IMR-90 (cell line): ENCODE measurements at regions not wholly inside any gene's neighbourhood (a gene's known extent, or its start where the extent isn't known, plus 50 kb on each side); places are given as distances from the start of the nearest gene placed in this dataset.

Experiments
- ATAC-seq: fragments of 200-7000 bp; cut with Tn5 transposase; 2 replicates; pipeline ENCODE4 v1.9.1; 2020; ENCODE audit warnings: low read depth, mild to moderate bottlenecking, moderate library complexity
- BruUV-seq: library from RNA; stranded (reverse); fragments of 400-500 nt; replicated peaks from 2 replicates; lab custom pipeline; 2021; lab: Mats Ljungman, UMichigan
- CTCF ChIA-PET: fragments of 300-600 bp; formaldehyde crosslinking; extraction: SDS; loops from one replicate; lab custom pipeline; 2021; ENCODE audit warnings: antibody characterized with exemption; lab: Yijun Ruan, JAX
- POLR2A ChIA-PET: fragments of 300-600 bp; sonication (Branson Sonifier 250); formaldehyde crosslinking; loops from one replicate; lab custom pipeline; 2022; ENCODE audit warnings: antibody characterized with exemption; ENCODE audit not compliant: unreplicated experiment; lab: Charles Lee
- DNase-seq: peaks from one replicate; pipeline ENCODE4 v3.0.0; 2013
- H2AFZ ChIP-seq: replicated peaks from 2 replicates; pipeline ENCODE3; 2013; ENCODE audit warnings: low read length, mild to moderate bottlenecking; ENCODE audit not compliant: poor library complexity
- H2AK5ac ChIP-seq: 2 replicates; pipeline ENCODE4 v1.6.1; 2013; ENCODE audit warnings: low read depth, low read length, inconsistent platforms
- H2AK9ac ChIP-seq: replicated peaks from 2 replicates; pipeline ENCODE3; 2013; ENCODE audit warnings: mild to moderate bottlenecking, low read depth, low read length, moderate library complexity; ENCODE audit not compliant: poor library complexity
- H2BK120ac ChIP-seq: 2 replicates; pipeline ENCODE4 v1.6.1; 2013; ENCODE audit warnings: low read depth, low read length, inconsistent platforms
- H2BK15ac ChIP-seq: 3 replicates; pipeline ENCODE4 v1.6.1; 2013; ENCODE audit warnings: low read depth, low read length, inconsistent platforms
- H2BK20ac ChIP-seq: 2 replicates; pipeline ENCODE4 v1.6.1; 2013; ENCODE audit warnings: low read depth, mild to moderate bottlenecking, inconsistent platforms, low read length, moderate library complexity
- H2BK5ac ChIP-seq: 2 replicates; pipeline ENCODE4 v1.6.1; 2013; ENCODE audit warnings: mild to moderate bottlenecking, low read depth, low read length, inconsistent platforms; ENCODE audit not compliant: poor library complexity, severe bottlenecking
- H3K14ac ChIP-seq: replicated peaks from 2 replicates; pipeline ENCODE4 v1.6.1; 2013; ENCODE audit warnings: low read depth, low read length, inconsistent platforms
- H3K18ac ChIP-seq: 2 replicates; pipeline ENCODE4 v1.6.1; 2013; ENCODE audit warnings: low read depth, low read length, control low read depth
- H3K23ac ChIP-seq: 2 replicates; pipeline ENCODE4 v1.6.1; 2013; ENCODE audit warnings: low read depth, low read length, inconsistent platforms
- H3K27ac ChIP-seq: 2 replicates; pipeline ENCODE4 v1.5.1; 2013; ENCODE audit warnings: mild to moderate bottlenecking, control low read depth, low read length; ENCODE audit not compliant: insufficient read depth
- H3K27me3 ChIP-seq: 2 replicates; pipeline ENCODE4 v1.6.1; 2013; ENCODE audit warnings: low read length; ENCODE audit not compliant: control insufficient read depth, insufficient read depth
- H3K36me3 ChIP-seq: 2 replicates; pipeline ENCODE4 v1.6.1; 2013; ENCODE audit warnings: low read length, mixed read lengths; ENCODE audit not compliant: control insufficient read depth, insufficient read depth
- H3K4ac ChIP-seq: 2 replicates; pipeline ENCODE4 v1.6.1; 2013; ENCODE audit warnings: low read depth, low read length, inconsistent platforms
- H3K4me1 ChIP-seq: 2 replicates; pipeline ENCODE4 v1.6.1; 2013; ENCODE audit warnings: low read length, mixed read lengths; ENCODE audit not compliant: control insufficient read depth, insufficient read depth
- H3K4me2 ChIP-seq: 2 replicates; pipeline ENCODE4 v1.6.1; 2013; ENCODE audit warnings: low read depth, mild to moderate bottlenecking, control low read depth, low read length, moderate library complexity
- H3K4me3 ChIP-seq: 2 replicates; pipeline ENCODE4 v1.5.1; 2013; ENCODE audit warnings: low read depth, mild to moderate bottlenecking, control low read depth, low read length, moderate library complexity; ENCODE audit not compliant: insufficient read depth
- H3K56ac ChIP-seq: 2 replicates; pipeline ENCODE4 v1.6.1; 2013; ENCODE audit warnings: low read length, inconsistent platforms; ENCODE audit not compliant: insufficient read depth; ENCODE audit errors: extremely low read depth
- H3K79me1 ChIP-seq, 2 experiments: 2 replicates each; pipeline ENCODE4 v1.6.1; 2013; ENCODE audit warnings: low read length in 2 of 2, inconsistent platforms in 1 of 2, low read depth in 1 of 2
- H3K9ac ChIP-seq: 2 replicates; pipeline ENCODE4 v1.6.1; 2013; ENCODE audit warnings: low read depth, low read length, control low read depth
- H3K9me1 ChIP-seq: 2 replicates; pipeline ENCODE4 v1.6.1; 2013; ENCODE audit warnings: low read length, inconsistent platforms; ENCODE audit not compliant: insufficient read depth
- H3K9me3 ChIP-seq: 2 replicates; pipeline ENCODE4 v1.6.1; 2013; ENCODE audit warnings: low read length; ENCODE audit not compliant: control insufficient read depth, insufficient read depth
- H4K20me1 ChIP-seq: 2 replicates; pipeline ENCODE4 v1.6.1; 2013; ENCODE audit warnings: low read length, inconsistent platforms; ENCODE audit not compliant: insufficient read depth
- H4K5ac ChIP-seq: 2 replicates; pipeline ENCODE4 v1.6.1; 2013; ENCODE audit warnings: mild to moderate bottlenecking, low read depth, low read length, control low read depth
- H4K8ac ChIP-seq, 2 experiments: 2 replicates each; pipeline ENCODE4 v1.6.1; 2013; ENCODE audit warnings: low read depth in 2 of 2, low read length in 2 of 2, control low read depth in 1 of 2, inconsistent platforms in 1 of 2
- H4K91ac ChIP-seq: 2 replicates; pipeline ENCODE4 v1.6.1; 2013; ENCODE audit warnings: low read depth, low read length, inconsistent platforms; ENCODE audit not compliant: insufficient read depth
- FOS ChIP-seq: fragments of 150-350 bp; IDR thresholded peaks from 2 replicates; pipeline ENCODE4 v1.6.1; 2016; ENCODE audit warnings: low read depth, low read length
- POLR2A ChIP-seq: IDR thresholded peaks from 2 replicates; pipeline ENCODE4 v1.6.1; 2012; ENCODE audit warnings: mild to moderate bottlenecking, low read depth, low read length
- SMC3 ChIP-seq: fragments of 150-350 bp; IDR thresholded peaks from 2 replicates; pipeline ENCODE4 v1.6.1; 2016; ENCODE audit warnings: low read depth, mild to moderate bottlenecking, antibody characterized with exemption, low read length, moderate library complexity
- WGBS, 2 experiments: methylation state at CpG; one replicate each; pipeline versions ENCODE4 v1.1.5 to v1.1.7; 2013; ENCODE audit warnings: missing lambda C conversion rate in 2 of 2; ENCODE audit not compliant: insufficient read length in 1 of 2; ENCODE audit errors: extremely low coverage in 2 of 2; 5-methylcytosine and 5-hydroxymethylcytosine counted together
- dilution Hi-C: fragments of 300-500 bp; cut with HindIII; formaldehyde crosslinking; loops from one replicate; pipeline ENCODE4 v1.14.3; 2018; ENCODE audit warnings: low sequenced_read_pairs; ENCODE audit not compliant: unreplicated experiment
- in situ Hi-C: fragments of 300-500 bp; cut with MboI; formaldehyde crosslinking; loops from 3 replicates; pipeline ENCODE4 v1.14.3; 2019; ENCODE audit warnings: low sequenced_read_pairs, inconsistent platforms, mixed read lengths
- intact Hi-C: fragments of 100-400 bp; cut with micrococcal nuclease; formaldehyde crosslinking; loops from 2 replicates; pipeline ENCODE4 v1.10.0; 2022

- Histone ChIP-seq H3K36me3 (no peaks in the 10 kb centered on the region), H3K14ac (0 out of 2 replicates have a peak overlapping the region, but pooled peaks have one; percentile 12), H2AK9ac (no peak overlapping the region), H3K4me1 (peaks cover 16% of the 10 kb centered on the region), H3K56ac (no peak overlapping the region), H3K23ac (no peak overlapping the region), H3K9ac (no peak overlapping the region), H3K4me2 (no peak overlapping the region), H3K9me1 (peaks cover 18% of the 10 kb centered on the region), H4K91ac (no peak overlapping the region), H3K4me3 (no peak overlapping the region), H2BK5ac (no peak overlapping the region), H3K27ac (no peak overlapping the region), H3K4ac (peak overlapping the region; percentile 24; the same call in 1 of the 2 replicates), H2BK20ac (no peak overlapping the region), H4K20me1 (no peaks in the 10 kb centered on the region), H3K18ac (no peak overlapping the region), H2BK15ac (no peak overlapping the region), H2AK5ac (no peak overlapping the region; the same call in 1 of the 2 replicates), H3K9me3 (peaks cover 8% of the 10 kb centered on the region), H3K79me1 (no peaks in the 10 kb centered on the region), H3K27me3 (peaks cover 15% of the 10 kb centered on the region), H4K8ac (no peak overlapping the region), H2AFZ (no peak overlapping the region), H4K5ac (no peak overlapping the region), H2BK120ac (no peak overlapping the region)
- intact Hi-C loops: no loop called here
- POLR2A ChIA-PET: no interaction called here
- WGBS, 2 experiments: no CpG with 5 or more reads among the region's 2 CpGs
- no TSS peak for BruUV-seq
- no peak for ATAC-seq
- DNase-seq: no peak
- in situ Hi-C loops: no loop called here
- no peak for TF ChIP-seq FOS
- no peak for TF ChIP-seq SMC3
- no peak for TF ChIP-seq POLR2A
- dilution Hi-C loops: no loop called here
- CTCF ChIA-PET: no interaction called here
Measured at GRCh38 chr10:78832281-78832680, 236.5 kb upstream of the ZMIZ1 start.
